GM12878 (cell line): ENCODE measurements at regions not wholly inside any gene's neighbourhood (a gene's known extent, or its start where the extent isn't known, plus 50 kb on each side); places are given as distances from the start of the nearest gene placed in this dataset.

Source experiments
- BHLHE40 ChIP-seq, 2 experiments: fragments of 450-650 bp in 1 of 2; IDR thresholded peaks; 2 replicates each; pipeline ENCODE4 v1.6.1; 2011 to 2017; ENCODE audit warnings: low read depth in 2 of 2, borderline replicate concordance in 1 of 2, improper control_type of control experiment in 1 of 2, low read length in 1 of 2, mild to moderate bottlenecking in 1 of 2
- CREM ChIP-seq: IDR thresholded peaks from 2 replicates; pipeline ENCODE4 v1.6.1; 2014; ENCODE audit warnings: antibody characterized with exemption, low read depth
- CUX1 ChIP-seq: IDR thresholded peaks from 2 replicates; pipeline ENCODE4 v1.6.1; 2012; ENCODE audit warnings: improper control_type of control experiment, low read depth, low read length; ENCODE audit not compliant: insufficient replicate concordance
- FOXM1 ChIP-seq: IDR thresholded peaks from 2 replicates; pipeline ENCODE4 v1.6.1; 2012; ENCODE audit warnings: low read depth, mild to moderate bottlenecking, inconsistent platforms, low read length, moderate library complexity
- HDGF ChIP-seq: fragments of 450-650 bp; IDR thresholded peaks from 2 replicates; pipeline ENCODE4 v1.6.1; 2016; ENCODE audit warnings: antibody characterized with exemption
- HSF1 ChIP-seq: fragments of 150-350 bp; IDR thresholded peaks from 2 replicates; pipeline ENCODE4 v1.6.1; 2014; ENCODE audit warnings: mild to moderate bottlenecking, low read depth, low read length
- MTA3 ChIP-seq: IDR thresholded peaks from 2 replicates; pipeline ENCODE4 v1.6.1; 2012; ENCODE audit warnings: low read length, inconsistent platforms, borderline replicate concordance
- NR2C1 ChIP-seq: fragments of 450-650 bp; IDR thresholded peaks from 2 replicates; pipeline ENCODE4 v1.6.1; 2017; ENCODE audit warnings: antibody characterized with exemption, mild to moderate bottlenecking, moderate library complexity
- NR2C2 ChIP-seq: IDR thresholded peaks from 2 replicates; pipeline ENCODE4 v1.6.1; 2011; ENCODE audit warnings: borderline replicate concordance, low read depth; ENCODE audit not compliant: control insufficient read depth, insufficient read length
- POU2F2 ChIP-seq: IDR thresholded peaks from 3 replicates; pipeline ENCODE4 v1.6.1; 2011; ENCODE audit warnings: low read depth, mild to moderate bottlenecking, low read length, borderline replicate concordance
- SMAD5 ChIP-seq: IDR thresholded peaks from 2 replicates; pipeline ENCODE4 v1.6.1; 2016; ENCODE audit warnings: antibody characterized with exemption, low read depth
- TBL1XR1 ChIP-seq: IDR thresholded peaks from 2 replicates; pipeline ENCODE4 v1.6.1; 2012; ENCODE audit warnings: low read depth, low read length, improper control_type of control experiment
- ZNF24 ChIP-seq: fragments of 450-650 bp; IDR thresholded peaks from 2 replicates; pipeline ENCODE4 v1.6.1; 2017; ENCODE audit warnings: antibody characterized with exemption, mild to moderate bottlenecking
- ZNF274 ChIP-seq: IDR thresholded peaks from one replicate; pipeline ENCODE4 v1.8.0; 2011; ENCODE audit not compliant: insufficient read length, insufficient read depth
- ZNF622 ChIP-seq: fragments of 450-650 bp; IDR thresholded peaks from 2 replicates; pipeline ENCODE4 v1.6.1; 2017; ENCODE audit warnings: mild to moderate bottlenecking, inconsistent platforms
- TF ChIP-seq, protein P1 (sequence below): fragments of 450-650 bp; IDR thresholded peaks from 2 replicates; pipeline ENCODE4 v1.6.1; 2014; ENCODE audit warnings: mild to moderate bottlenecking
- TF ChIP-seq, protein P2 (sequence below): fragments of 450-650 bp; IDR thresholded peaks from 2 replicates; pipeline ENCODE4 v1.6.1; 2017; ENCODE audit warnings: antibody characterized with exemption, mild to moderate bottlenecking, moderate library complexity
- TF ChIP-seq, protein P3 (sequence below): IDR thresholded peaks from 2 replicates; pipeline ENCODE4 v1.6.1; 2011; ENCODE audit warnings: low read depth, low read length, improper control_type of control experiment, borderline replicate concordance

DNA sequence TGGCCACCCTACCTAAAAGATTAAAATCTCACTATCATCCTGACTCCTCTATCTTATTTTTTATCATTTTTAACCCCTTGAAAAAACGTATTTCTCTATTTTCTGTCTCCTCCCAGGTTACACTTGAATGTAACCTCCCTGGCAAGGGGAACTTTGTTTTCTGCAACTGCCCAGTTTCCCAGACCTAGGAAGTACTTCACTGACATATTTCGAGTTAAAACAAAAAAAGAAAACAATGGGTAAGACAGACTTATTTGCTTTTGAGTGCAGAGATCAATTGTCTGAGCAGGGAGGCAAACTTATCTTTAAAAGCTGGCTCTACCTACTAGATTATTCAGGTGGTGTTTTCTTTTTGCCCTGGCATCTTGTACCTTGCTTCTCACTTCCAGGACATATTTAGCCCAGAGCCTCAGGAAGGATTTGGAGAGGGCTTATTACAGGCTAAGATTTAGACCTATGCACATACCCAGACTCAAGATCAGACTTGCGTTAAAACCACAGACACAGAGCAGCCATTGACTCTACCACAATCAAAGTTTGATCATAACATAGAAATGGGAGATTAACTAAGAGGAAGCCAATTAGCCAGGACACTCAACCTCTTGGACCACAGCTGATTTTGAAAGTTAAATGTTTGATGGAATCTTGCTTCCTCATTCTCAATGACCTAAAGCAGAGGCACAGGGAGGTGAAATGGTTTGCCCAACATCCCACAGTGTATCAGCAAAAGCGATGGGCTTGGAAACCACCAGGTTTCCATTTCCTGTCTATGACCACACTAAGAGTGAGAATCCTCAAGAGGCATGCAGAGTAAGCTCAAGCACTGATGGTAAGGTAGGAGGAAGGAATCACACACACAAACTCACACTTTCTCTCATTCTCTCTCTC is 169.5 kb upstream of the THBS1 start (continued):
- no peak for TF ChIP-seq NR2C2
- no peak for TF ChIP-seq CUX1
- no peak for TF ChIP-seq ZNF24
- TF ChIP-seq NR2C1: no peak
- TF ChIP-seq TBL1XR1: no peak
- TF ChIP-seq, protein P1, sequence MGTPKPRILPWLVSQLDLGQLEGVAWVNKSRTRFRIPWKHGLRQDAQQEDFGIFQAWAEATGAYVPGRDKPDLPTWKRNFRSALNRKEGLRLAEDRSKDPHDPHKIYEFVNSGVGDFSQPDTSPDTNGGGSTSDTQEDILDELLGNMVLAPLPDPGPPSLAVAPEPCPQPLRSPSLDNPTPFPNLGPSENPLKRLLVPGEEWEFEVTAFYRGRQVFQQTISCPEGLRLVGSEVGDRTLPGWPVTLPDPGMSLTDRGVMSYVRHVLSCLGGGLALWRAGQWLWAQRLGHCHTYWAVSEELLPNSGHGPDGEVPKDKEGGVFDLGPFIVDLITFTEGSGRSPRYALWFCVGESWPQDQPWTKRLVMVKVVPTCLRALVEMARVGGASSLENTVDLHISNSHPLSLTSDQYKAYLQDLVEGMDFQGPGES: no peak
- no peak for TF ChIP-seq HSF1
- TF ChIP-seq SMAD5: no peak
- TF ChIP-seq, protein P2, sequence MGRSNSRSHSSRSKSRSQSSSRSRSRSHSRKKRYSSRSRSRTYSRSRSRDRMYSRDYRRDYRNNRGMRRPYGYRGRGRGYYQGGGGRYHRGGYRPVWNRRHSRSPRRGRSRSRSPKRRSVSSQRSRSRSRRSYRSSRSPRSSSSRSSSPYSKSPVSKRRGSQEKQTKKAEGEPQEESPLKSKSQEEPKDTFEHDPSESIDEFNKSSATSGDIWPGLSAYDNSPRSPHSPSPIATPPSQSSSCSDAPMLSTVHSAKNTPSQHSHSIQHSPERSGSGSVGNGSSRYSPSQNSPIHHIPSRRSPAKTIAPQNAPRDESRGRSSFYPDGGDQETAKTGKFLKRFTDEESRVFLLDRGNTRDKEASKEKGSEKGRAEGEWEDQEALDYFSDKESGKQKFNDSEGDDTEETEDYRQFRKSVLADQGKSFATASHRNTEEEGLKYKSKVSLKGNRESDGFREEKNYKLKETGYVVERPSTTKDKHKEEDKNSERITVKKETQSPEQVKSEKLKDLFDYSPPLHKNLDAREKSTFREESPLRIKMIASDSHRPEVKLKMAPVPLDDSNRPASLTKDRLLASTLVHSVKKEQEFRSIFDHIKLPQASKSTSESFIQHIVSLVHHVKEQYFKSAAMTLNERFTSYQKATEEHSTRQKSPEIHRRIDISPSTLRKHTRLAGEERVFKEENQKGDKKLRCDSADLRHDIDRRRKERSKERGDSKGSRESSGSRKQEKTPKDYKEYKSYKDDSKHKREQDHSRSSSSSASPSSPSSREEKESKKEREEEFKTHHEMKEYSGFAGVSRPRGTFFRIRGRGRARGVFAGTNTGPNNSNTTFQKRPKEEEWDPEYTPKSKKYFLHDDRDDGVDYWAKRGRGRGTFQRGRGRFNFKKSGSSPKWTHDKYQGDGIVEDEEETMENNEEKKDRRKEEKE: no peak
- no peak for TF ChIP-seq HDGF
- TF ChIP-seq FOXM1: no peak
- TF ChIP-seq BHLHE40 (IDR thresholded peaks at IDR 0.05; ENCODE audit: borderline replicate concordance in 1 of 2, low read depth in 2 of 2, low read length in 1 of 2): peak; percentile 35 to 37; a peak in 2 of 4 replicates
- no peak; the same call in 2 of the 3 replicates for TF ChIP-seq POU2F2
- TF ChIP-seq ZNF274: no peak
- TF ChIP-seq MTA3: no peak
- no peak for TF ChIP-seq ZNF622
- TF ChIP-seq CREM: no peak
- TF ChIP-seq, protein P3, sequence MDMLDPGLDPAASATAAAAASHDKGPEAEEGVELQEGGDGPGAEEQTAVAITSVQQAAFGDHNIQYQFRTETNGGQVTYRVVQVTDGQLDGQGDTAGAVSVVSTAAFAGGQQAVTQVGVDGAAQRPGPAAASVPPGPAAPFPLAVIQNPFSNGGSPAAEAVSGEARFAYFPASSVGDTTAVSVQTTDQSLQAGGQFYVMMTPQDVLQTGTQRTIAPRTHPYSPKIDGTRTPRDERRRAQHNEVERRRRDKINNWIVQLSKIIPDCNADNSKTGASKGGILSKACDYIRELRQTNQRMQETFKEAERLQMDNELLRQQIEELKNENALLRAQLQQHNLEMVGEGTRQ: no peak
